GM12874 (cell line): ENCODE measurements at regions not wholly inside any gene's neighbourhood (a gene's known extent, or its start where the extent isn't known, plus 50 kb on each side); places are given as distances from the start of the nearest gene placed in this dataset.

Experiments used
- TF ChIP-seq, protein P1 (sequence below): IDR thresholded peaks from 2 replicates; pipeline ENCODE4 v1.5.1; 2011; ENCODE audit warnings: low read depth, mild to moderate bottlenecking, control low read depth, low read length, moderate library complexity; ENCODE audit not compliant: insufficient read depth

- TF ChIP-seq, protein P1, sequence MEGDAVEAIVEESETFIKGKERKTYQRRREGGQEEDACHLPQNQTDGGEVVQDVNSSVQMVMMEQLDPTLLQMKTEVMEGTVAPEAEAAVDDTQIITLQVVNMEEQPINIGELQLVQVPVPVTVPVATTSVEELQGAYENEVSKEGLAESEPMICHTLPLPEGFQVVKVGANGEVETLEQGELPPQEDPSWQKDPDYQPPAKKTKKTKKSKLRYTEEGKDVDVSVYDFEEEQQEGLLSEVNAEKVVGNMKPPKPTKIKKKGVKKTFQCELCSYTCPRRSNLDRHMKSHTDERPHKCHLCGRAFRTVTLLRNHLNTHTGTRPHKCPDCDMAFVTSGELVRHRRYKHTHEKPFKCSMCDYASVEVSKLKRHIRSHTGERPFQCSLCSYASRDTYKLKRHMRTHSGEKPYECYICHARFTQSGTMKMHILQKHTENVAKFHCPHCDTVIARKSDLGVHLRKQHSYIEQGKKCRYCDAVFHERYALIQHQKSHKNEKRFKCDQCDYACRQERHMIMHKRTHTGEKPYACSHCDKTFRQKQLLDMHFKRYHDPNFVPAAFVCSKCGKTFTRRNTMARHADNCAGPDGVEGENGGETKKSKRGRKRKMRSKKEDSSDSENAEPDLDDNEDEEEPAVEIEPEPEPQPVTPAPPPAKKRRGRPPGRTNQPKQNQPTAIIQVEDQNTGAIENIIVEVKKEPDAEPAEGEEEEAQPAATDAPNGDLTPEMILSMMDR, result no peak
Observed at GRCh38 chr1:114336360-114336759, 174.6 kb downstream of the TRIM33 start.

DNA sequence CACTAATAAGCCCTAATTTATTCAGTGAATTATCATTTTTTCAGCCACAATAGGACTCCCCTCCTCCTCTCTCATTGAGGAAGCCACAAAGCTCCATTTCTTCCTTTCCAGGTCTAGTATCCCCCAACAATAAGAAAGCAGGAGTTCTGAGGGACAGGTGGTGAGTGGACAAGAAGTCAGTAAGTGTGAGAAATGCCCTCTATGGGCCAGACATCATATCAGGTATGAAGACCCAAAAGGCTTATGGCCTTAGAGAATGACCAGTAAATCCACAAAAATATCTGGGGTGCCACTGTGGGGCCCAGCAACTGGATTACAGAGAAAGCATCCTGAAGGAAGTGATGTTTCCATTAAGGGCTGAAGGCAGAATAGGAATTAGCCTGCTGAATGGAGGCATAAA is 175.7 kb downstream of the TRIM33 start:
- TF ChIP-seq, protein P1, result no peak

DNA sequence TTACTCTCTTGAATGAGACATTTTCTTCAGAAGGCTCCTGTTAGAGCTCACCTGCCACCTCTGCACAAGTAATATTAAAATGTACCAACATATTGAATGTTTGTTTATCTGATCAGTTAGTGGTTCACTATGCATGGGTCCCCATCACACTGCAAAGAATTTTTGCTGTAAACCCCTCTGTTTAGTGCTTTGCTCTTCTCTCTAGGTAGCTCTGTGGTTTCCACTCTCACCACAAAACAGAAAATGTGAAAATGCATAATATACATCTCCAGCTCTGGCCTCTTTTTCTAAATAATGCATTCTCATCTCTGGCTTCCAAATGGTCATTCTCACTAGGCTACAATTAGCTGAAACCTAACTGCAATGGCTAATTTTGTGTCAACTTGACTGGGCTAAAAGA is 176.7 kb downstream of the TRIM33 start:
- TF ChIP-seq, protein P1, result no peak

- TF ChIP-seq, protein P1, result no peak
Observed at GRCh38 chr1:114333690-114334089, 177.3 kb downstream of the TRIM33 start.

DNA sequence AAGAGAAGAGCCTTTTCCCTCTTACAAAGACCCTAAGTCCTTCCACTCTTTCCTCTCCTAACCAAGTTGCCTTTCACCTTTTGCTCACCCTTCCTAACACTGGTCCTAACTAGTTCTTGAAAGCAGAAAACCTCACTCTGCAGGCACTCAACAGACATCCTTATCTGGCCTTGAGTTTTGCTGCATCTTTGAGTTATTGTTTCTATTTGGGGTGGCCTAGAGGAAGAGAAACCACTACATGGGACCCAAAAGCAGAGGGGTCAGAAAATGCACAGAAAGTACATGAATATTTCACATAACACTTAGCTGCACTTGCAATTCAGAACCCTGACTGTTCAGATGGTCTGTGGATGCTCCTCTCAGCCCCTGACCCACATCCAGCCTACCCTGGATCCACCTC is 178.3 kb upstream of the SYT6 start:
- TF ChIP-seq, protein P1, result no peak

- TF ChIP-seq, protein P1, result no peak
Observed at GRCh38 chr1:114330451-114330983, 176.8 kb upstream of the SYT6 start.

DNA sequence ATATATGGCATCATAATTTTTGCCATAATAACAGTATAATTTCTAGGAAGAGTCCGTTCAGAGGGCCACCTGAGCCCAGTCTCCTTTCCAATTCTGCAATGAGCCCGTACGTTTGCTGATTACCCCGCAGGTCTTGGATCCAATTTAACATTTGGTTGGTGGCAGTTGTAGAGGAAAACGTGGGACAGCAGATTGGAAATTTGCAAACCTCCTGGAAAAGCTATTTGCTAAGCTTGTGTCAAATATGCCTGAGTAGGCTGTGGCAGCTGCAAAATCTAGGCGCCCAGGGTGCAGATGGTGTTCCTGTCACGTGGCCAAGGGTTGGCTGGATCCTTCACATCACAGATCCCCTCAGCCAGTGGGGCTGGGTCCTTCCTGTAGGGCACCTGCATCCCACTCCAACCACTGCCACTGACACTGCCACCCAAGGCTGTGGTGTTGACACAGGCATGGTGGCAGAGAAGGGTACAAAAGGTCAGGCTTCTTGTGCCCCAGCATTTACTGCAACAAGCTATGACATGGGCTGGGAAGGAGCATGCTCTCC is 174.8 kb upstream of the SYT6 start:
- TF ChIP-seq, protein P1, result no peak
